ENCODE measurements at regions not wholly inside any gene's neighbourhood (a gene's known extent, or its start where the extent isn't known, plus 50 kb on each side); places are given as distances from the start of the nearest gene placed in this dataset.
"Not testable (repeated sequence)": the region's sequence is repeated elsewhere in the genome, so short reads cannot be mapped to it uniquely, and the experiment has no call there.

DNA sequence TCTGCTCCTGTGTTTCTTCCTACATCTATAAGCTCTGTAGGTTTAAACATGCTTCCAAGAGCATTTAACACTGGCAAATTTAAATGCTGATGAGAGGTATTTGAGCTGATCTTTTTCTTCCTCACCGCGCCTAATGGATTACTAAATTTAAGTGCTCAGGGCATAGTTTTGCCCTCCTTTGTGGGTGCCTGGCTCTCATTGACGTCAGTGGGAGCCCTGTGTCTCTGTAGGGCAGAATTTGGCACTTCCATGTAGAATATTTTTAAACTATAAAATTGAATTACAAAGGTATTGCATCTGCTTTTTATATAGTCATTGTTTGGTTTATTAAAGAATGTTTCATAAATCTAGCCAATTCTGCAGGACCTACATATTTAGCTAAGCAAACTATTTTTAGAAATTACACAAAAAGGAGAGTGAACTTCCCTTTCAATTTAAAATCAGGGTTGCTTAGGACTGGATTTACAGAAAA, 444.8 kb downstream of the AEBP2 start:
- no peak for DNase-seq

DNA sequence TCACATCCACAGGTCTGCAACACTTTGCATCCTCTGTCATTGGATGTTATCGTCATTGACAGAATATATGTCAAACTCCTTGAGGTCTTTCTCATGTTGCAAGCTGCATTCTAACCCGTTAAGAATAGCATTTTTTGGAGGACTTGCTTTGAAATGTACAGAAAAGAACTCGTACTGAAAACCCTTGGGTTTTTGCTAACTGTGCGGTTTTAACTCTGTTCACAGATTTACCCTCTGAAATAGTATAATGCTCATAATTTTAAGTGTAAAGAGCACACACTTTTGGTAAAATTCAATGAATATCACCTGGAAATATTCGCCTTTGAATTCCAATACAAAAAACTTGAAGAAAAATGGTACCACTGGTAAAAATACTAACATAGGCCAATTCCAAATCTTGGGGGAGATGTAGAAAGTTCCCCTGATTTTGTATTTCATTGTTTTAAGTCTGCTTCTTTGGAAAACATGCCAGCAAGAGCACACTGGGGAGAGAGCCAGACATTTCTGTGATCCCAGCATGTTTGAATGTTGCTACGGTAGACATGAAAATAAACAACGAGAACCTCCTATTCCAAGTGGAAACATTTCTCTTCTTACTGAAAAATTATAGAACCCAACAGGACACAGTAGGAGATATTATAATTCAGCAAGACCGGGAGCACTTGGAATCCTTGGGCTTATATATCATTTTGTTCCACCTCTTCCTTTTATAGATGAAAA, 446.0 kb downstream of the AEBP2 start:
- DNase-seq, result no peak

DNA sequence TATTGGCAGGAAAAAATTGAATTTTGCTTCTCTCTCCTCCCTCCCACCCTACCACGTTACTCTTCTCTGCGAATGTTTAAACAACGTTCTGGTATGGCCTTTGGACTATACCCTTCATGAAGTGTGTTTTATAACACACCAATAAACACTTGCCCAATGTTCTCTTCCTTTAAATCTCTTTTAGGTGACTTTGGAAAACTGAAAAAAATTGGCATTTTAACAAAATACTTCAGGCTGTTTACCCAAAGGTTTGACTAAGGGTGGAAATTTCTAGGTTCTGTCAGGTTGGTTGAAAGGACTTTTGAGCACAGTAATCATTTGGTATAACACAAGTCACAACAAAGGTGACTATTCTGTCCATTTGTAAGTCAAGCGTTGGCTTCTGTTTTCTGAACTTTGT, 446.8 kb downstream of the AEBP2 start:
- no peak for DNase-seq

DNA sequence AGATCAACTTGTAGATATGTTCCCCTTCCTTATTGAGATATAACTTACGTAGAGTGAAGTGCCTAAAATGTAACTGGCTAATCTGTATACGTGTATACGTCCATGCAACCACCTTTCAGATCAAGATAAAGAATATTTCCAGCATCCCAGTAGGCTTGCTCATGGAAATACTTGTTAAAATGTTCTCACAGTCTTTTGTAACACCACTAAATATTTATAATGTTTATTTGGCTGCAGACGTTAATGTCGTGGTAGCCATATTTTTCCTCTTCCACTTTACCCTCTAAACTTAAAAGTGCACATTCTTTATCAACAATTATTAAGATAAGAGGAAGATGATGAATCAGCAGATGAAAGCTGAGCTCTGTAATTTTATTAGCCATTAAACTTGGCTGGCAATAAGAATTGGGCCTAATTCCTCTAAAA, 447.4 kb downstream of the AEBP2 start:
- DNase-seq, result no peak

DNA sequence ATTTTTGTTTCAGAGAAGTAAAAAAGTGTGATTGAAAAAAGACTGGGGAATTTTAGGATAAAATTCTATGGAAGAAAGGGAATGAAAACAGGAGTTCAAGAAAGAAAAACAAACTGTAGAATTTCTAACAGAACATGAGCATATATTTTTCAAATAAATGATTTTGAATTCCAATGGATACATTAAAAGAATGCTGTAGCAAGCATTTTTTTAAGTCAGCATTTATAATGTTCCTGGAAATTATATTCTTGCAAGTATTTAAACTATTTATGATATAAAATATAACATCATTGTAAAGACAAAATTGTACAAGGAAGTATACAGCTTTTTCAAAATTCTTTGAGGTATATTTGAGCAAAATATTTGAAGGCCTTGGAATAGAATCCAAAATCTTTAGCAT, 450.7 kb downstream of the AEBP2 start:
- DNase-seq, result no peak

DNA sequence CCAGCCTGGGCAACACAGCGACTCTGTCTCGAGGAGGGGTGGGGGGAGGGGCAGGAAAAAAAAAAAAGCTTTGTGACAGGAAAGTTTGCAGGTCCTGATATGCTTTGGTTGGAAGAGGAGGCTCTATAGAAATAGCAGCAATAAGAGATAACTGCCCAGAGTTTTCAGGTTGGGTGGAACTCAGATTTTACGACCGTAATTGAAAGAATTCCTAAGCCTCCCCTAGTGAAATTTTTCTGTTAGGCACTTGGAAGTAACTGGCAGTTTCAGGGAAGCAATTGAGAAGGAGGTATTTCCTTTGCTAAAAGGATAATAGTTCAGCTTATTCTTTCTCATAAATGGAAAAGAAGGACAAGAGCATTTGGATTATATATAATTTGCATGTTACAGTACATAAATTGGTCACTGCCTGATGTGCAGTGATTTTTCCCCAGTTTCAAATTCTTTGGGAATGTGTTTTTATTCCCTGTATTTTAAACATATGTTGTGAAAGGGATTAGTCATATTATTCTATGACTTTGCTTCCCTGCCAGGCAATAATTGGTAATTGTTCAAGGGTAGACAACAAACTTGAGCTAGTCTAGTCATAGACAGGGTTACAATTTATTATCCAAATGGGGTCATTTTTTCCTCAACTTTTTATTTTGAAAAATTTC, 452.8 kb downstream of the AEBP2 start:
- DNase-seq, result no peak

DNA sequence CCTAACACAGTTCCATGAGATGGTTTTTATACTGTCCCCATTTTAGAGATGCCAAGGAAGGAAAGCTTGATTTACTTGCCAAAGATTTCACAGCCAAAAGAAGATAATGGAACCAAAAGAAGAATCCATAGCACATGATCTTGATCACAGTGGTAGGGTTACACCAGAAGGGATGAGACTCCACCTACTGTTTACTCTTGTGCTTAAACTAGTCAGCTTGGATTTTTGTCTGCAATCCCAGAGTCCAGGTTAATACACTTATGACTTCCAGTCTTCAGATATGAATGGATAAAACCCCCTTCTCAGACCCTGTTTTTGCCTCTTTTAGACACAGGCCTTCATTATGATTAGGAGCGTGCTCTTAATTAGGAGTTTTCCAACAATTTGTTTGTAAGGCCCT, 454.2 kb downstream of the AEBP2 start:
- DNase-seq, result no peak

DNA sequence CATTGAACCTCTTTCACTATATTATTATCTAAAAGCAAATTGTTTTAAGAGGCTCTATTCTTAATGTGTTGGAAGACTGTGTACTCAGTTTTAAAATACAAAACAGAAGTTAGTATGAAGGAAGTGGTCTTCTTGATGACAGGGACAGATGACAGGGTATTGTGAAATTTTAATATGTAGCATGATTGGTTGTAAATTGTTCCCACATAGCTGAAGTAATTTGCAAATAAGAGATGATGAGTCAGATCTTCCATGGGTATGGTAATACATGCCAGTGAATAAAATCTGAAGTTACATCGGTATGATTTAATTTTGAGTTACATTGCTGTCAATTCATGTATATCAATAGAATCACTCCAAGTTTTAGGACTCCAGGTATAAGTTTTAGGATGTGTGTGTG, 454.8 kb downstream of the AEBP2 start:
- no peak for DNase-seq

DNA sequence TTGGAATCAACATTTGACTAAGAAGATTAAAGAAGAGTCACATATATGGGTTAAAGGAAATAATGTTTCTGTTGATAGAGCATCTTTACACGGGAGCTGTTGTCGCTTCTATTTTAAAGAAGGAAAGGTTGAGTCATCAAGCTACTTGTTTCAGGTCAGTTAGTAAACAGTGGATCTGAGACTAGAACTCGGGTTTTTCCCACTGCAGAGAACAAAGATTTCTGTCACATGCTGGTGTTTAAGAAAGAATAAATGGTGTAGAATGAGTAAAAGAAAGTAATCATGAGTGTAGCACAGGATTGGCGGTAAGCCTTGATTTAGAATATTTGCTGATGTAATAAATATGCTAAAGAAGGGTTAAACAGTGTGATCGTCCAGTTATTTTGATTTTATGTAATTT, 455.5 kb downstream of the AEBP2 start:
- no peak for DNase-seq

DNA sequence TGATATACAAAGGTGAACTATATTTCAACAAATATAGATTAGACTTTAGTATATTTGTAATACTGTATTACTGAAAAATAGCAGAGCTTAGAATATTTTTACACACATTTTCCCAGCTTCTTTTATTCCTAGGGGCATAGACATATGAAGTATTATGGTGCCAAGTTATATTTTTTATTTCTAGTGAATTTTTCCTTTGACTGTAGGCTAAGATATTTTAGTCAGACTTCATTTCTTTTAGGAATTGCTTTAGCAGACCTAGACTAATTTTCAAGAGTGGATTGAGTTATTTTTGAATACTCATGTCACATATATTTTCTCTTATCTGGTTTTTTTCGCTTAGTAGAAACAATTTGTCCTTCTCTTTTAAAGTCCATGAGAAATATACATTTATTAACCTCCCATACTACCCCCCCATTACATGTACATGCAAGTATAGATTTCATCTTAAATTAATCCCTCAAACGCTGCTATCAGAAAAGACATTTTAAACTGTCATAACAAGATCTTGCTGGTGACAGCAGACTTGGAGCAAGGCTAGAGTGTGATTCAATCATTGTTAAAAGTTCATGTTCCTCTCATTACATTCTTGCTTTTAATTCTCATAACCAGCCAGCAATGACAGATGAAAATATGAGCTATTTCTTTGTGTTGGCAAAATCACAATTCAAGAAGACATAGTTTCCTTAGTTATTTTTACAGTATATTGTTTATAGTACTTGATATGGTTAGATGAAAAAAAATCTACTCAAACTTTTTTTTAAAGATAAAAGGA, 456.1 kb downstream of the AEBP2 start:
- no peak for DNase-seq

DNA sequence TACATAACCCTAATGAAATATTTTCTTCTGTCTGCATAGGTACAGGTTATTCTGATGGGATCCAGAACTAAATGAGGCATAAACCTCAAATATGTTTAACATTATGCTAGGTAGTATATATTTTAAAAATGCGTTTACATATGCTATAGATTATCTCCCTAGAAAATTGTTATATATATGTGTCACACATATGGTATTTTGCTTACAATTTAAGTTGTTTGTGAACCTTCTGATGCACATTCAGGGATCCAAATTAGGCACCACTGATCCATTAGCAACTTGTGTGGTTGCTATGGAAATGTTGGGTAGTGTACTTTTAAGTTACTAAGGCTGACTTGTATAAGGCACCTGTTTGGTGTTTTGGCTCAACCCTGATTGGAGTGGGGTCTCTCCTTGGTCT, 456.7 kb downstream of the AEBP2 start:
- DNase-seq, result no peak

DNA sequence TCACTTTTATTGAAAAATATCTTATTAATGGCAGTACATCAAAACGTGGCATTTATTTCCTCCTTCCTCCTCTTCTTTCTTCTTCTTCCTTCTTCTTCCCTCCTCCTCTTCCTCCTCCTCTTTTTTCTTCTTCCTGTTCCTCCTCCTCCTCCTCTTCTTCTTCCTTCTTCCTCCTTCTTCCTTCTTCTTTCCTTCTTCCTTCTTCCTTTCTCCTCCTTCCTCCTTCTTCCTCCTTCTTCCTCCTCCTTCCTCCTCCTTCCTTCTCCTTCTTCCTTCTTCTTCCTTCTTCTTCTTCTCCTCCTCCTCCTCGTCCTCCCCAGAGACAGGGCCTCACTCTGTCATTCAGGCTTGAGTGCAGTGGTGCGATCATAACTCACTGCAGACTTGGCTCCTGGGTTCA, 457.2 kb downstream of the AEBP2 start:
- no peak for DNase-seq

DNA sequence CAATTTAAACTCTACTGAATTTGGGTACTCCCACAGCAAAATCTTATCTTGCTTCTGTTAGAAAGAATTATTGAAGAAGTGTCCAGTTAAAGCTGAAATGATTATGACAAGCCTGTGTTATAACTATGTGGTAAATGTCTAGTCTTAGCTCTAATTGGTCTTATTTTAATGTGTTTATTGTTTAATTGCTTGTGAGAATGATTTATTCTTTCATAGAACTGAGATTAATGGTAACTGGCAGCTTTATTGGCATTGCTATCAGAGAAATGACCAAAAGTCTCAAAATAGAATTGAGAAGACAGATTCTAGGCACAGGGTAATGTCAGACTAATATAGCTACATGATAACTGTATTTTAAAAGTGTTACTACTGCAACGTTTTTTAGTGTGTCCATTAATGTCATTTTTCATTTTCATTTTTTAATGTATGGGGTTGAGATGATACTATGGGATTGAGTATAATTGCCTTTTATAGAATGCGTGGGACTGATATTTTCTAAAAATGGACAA, 458.7 kb downstream of the AEBP2 start:
- DNase-seq, result no peak

DNA sequence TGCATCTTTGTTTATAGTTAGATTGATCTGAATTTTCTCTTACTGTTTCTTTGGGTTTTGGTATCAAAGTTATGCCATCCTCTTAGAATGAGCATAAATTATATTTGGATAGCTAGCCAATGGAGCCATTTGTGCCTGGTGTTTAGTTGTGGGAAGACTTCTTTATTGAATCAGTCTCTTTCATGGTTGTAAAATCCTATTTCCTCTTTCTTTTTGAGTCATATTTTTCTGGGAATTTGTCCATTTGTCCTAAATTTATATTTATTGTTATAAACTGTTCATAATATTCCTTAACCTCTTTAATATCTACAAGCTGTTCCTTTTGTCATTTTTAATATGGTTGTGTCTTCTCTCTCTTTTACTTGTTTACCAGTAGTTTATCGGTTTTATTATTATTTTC, 462.5 kb downstream of the AEBP2 start:
- no peak for DNase-seq

DNA sequence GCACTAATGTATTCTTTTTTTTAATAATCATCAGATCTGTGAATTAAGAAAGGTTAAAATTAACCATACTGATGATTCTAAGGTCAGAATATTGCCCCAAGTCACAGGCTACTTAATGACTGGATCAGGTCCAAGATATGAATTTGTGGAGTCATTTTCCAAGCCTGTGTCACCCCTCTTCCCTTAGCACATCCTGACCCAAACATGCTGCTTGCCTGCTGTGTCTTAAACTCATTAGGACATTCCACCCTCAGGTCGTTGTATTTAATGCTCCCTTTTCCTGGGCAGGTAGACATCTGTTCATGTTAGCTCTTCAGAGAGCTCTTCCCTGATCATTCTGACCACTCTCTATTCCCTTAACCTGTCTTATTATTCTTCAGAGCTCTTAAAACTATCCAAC, 463.5 kb upstream of the PDE3A start:
- no peak for DNase-seq

DNA sequence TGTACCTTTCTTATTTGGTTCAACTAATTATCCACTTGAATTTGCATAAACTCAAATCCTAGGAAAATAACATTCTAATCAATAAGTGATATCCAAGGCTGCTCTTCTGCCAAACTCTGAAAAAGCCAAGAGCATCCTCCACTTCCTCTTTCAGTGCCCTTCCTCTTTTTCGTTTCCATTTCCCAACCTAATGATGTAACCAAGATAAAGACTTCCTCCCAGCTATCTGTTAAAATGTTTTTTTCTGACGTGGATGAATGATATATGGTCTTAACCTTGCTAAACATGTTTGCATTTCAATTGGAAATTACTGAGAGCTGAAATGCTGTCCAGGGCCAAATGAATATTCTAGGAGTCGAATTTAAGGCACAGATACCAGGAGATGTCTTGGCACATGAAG, 459.5 kb upstream of the PDE3A start:
- DNase-seq, result no peak

DNA sequence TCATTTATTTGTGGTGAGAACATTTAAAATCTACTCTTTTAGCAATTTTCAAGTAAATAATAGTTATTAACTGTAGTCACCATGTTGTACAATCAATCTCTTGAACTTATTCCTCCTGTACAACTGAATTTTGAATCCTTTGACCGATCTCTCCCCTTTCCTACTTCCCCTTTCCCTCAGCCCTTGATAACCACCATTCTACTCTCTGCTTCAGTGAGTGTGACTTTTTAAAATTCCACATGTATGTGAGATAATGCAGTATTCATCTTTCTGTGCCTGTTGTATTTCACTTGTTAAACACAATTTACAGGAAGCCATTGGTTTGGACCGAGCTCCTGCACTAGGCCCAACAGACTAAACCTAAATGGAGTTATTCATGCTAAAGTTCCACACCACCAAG, 458.9 kb upstream of the PDE3A start:
- no peak for DNase-seq

DNA sequence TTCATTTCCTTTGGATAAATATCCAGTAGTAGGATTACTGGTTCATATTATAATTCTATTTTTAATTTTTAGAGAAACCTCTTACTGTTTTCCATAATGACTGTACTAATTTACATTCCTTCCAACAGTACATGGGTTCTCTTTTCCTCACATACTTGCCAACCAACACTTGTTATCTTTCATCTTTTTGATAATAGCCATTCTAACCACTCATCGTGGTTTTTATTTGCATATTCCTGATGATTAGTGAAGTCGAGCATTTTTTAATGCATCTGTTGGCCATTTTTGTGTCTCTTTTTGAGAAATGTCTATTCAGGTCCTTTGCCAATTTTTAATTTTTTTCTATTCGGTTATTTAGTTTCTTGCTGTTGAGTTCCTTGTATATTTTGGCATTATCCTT, 457.7 kb upstream of the PDE3A start:
- no peak for DNase-seq

DNA sequence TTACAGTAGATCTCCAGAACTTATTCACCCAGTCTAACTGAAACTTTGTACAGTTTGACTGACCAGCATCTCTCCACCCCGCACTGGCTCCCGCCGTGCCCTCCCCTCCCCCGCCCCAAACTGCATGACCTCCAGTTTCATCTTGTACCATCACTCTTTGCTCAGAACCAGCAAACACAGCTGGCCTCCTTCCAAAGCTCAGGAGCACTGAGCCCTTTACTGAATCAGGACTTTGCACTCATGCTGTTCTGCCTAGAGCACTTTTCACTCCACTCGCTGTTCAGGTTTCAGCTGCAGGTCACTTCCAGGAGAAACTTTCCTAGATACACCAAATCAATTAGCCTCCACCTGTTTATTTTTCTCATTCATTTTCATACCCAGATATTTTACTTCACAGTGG, 455.3 kb upstream of the PDE3A start:
- DNase-seq, result no peak

DNA sequence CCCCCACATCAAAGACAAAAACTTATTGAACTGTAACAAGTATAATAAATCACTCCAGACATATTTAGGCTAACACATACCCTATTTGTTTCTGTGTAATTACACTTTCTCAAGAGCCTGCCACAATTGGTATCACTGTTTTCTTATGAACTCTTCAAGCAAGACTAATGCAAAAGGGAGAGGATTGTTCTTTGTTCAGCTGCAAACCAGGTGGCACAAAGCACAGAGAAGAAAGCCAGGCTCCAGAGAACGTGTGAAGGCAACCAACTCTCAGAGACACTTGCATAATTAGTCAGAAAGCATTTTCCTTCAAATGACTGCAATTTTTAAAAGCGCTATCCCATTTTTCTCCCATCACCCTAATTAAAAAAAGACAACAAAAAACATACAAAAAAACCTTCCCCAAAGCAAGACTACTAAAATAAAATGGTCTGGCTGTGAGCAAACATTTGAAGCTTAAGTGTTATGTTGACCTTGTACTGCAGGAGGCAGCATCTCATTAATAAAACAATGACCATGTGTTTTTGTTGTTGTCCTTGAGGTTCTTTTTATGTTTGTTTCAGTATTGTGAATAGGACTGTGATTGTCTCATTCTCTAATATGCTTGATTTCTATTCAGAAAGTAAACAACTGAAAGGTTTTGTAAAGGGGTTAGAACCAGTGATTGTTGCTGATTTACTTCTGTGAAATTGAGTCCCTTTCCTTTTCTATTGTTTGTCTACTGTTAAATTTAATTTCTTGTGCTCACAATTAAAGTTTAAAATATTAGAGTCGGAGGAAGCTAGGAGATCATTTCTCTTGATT, 452.7 kb upstream of the PDE3A start:
- DNase-seq, result no peak

DNA sequence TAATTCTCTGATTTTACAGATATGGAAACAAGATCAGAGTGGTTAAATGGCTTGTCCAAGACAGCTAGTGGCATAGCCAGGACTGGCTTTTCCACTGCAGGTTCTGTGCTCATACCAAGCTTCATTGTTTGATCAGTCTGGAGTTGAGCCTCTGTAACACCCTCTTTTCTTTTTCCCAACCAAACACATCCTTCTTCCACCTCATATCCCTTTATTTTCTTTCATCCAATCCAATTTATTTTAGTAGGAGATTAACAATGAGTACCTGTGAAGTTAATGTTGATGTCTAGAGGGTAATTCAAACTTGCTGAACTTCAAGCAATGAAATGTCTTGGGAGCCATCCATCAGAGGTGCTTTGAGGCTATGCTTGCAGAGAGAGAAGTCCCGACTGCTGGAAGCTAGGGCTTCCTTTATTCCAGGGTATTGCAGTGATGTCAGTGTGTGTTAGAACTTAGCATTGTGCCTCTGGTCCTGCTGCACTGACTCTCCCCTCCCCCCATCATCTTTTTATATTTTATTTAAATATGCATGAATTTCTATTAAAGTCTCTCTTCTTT, 452.1 kb upstream of the PDE3A start:
- no peak for DNase-seq

DNA sequence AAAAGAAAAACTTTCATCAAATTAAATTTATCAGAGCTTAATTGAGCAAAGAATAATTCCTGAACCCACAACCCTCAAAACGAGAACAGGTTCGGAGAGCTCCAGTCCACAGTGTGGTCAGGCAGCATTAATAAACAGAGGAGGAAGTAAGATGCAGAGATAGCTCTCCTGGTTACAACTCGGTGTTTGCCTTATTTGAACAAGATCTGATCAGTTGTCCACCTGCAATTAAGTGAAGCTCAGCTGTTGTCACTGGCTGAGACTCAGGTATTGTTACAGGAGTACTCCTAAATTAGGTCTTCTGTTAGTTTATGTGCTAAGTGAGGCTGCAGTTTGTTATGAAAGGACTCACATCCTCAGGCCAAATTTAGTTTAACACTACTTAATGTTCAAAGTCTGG, 451.4 kb upstream of the PDE3A start:
- no peak for DNase-seq

DNA sequence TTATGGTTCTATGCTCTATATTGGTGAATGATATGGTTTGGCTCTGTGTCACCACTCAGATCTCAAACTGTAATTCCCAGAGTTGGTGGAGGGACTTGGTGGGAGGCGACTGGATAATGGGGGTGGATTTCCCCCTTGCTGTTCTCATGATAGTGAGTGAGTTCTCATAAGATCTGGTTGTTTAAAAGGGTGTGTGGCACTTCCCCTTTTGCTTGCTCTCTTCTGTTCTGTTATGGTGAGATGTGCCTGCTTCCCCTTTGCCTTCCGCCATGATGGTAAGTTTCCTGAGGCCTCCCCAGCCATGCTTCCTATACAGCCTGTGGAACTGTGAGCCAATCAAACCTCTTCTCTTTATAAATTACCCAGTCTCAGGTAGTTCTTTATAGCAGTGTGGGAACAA, 446.6 kb upstream of the PDE3A start:
- DNase-seq, result not testable (repeated sequence)
